OCI-LY1 (cell line): ENCODE measurements at regions not wholly inside any gene's neighbourhood (a gene's known extent, or its start where the extent isn't known, plus 50 kb on each side); places are given as distances from the start of the nearest gene placed in this dataset.
"Not testable (repeated sequence)": the region's sequence is repeated elsewhere in the genome, so short reads cannot be mapped to it uniquely, and the experiment has no call there.

Source experiments
- H2AFZ ChIP-seq: fragments of 200-600 bp; sonication (generic), shearing (Covaris generic); 2 replicates; pipeline ENCODE4 v1.6.0; 2014; ENCODE audit warnings: antibody characterized with exemption, mild to moderate bottlenecking, low read length
- H3F3A ChIP-seq: fragments of 200-600 bp; sonication (generic), shearing (Covaris generic); 2 replicates; pipeline ENCODE4 v1.6.0; 2014; ENCODE audit warnings: mild to moderate bottlenecking, antibody characterized with exemption, low read length, moderate library complexity; ENCODE audit not compliant: insufficient read depth
- H3K27ac ChIP-seq: fragments of 200-600 bp; sonication (generic); 2 replicates; pipeline ENCODE4 v1.5.1; 2014; ENCODE audit warnings: low read length, mixed run types, mild to moderate bottlenecking, low read depth; ENCODE audit not compliant: poor library complexity, severe bottlenecking
- H3K27me3 ChIP-seq: fragments of 200-600 bp; sonication (generic); 2 replicates; pipeline ENCODE4 v1.6.0; 2014; ENCODE audit warnings: antibody characterized with exemption, mild to moderate bottlenecking, low read length, moderate library complexity; ENCODE audit not compliant: insufficient read depth
- H3K36me3 ChIP-seq: fragments of 200-600 bp; sonication (generic); 2 replicates; pipeline ENCODE4 v1.6.1; 2014; ENCODE audit warnings: mild to moderate bottlenecking, antibody characterized with exemption, low read length, moderate library complexity, mixed read lengths; ENCODE audit not compliant: insufficient read depth
- H3K4me1 ChIP-seq: fragments of 200-600 bp; sonication (generic); 2 replicates; pipeline ENCODE4 v1.5.1; 2014; ENCODE audit warnings: mild to moderate bottlenecking, low read length, moderate library complexity; ENCODE audit not compliant: insufficient read depth, severe bottlenecking
- H3K4me2 ChIP-seq: fragments of 200-600 bp; sonication (generic), shearing (Covaris generic); 2 replicates; pipeline ENCODE4 v1.6.1; 2014; ENCODE audit warnings: low read length
- H3K4me3 ChIP-seq: fragments of 200-600 bp; sonication (generic); 2 replicates; pipeline ENCODE4 v1.5.1; 2014; ENCODE audit warnings: low read length, low read depth, mild to moderate bottlenecking, mixed read lengths; ENCODE audit not compliant: poor library complexity, severe bottlenecking
- H3K79me2 ChIP-seq: fragments of 200-600 bp; shearing (Covaris generic); 2 replicates; pipeline ENCODE4 v1.6.1; 2016; ENCODE audit warnings: mixed run types, low read length, mixed read lengths; ENCODE audit not compliant: insufficient read depth
- H3K9ac ChIP-seq: fragments of 200-600 bp; sonication (generic), shearing (Covaris generic); 2 replicates; pipeline ENCODE4 v1.6.1; 2014; ENCODE audit warnings: mild to moderate bottlenecking, low read length, mixed read lengths
- H3K9me2 ChIP-seq: fragments of 200-600 bp; sonication (generic), shearing (Covaris generic); 2 replicates; pipeline ENCODE4 v1.6.1; 2014; ENCODE audit warnings: low read depth, mild to moderate bottlenecking, low read length, mixed read lengths
- H3K9me3 ChIP-seq: fragments of 200-600 bp; shearing (Covaris generic); 2 replicates; pipeline ENCODE4 v1.6.1; 2014; ENCODE audit warnings: low read length, mixed read lengths
- H4K20me1 ChIP-seq: fragments of 200-600 bp; sonication (generic), shearing (Covaris generic); 2 replicates; pipeline ENCODE4 v1.6.0; 2016; ENCODE audit warnings: mild to moderate bottlenecking, low read length; ENCODE audit not compliant: insufficient read depth
- CTCF ChIP-seq: fragments of 200-600 bp; sonication (generic), shearing (Covaris generic); IDR thresholded peaks from 2 replicates; pipeline ENCODE4 v1.5.1; 2017; ENCODE audit warnings: mild to moderate bottlenecking, antibody characterized with exemption, low read length, moderate library complexity, mixed read lengths
- EZH2 ChIP-seq: fragments of 200-600 bp; sonication (generic), shearing (Covaris generic); IDR thresholded peaks from 2 replicates; pipeline ENCODE4 v1.8.0; 2017; ENCODE audit warnings: borderline replicate concordance, mixed run types, mild to moderate bottlenecking, antibody characterized with exemption, low read length, moderate library complexity, mixed read lengths

GRCh38 chr9:82883436-82883835 is 179.5 kb downstream of the RASEF start:
- Histone ChIP-seq H2AFZ (no peak overlapping the region), H3F3A (no peaks in the 10 kb centered on the region), H3K27me3 (no peaks in the 10 kb centered on the region), H3K9me3 (no peaks in the 10 kb centered on the region), H3K36me3 (no peaks in the 10 kb centered on the region), H4K20me1 (no peaks in the 10 kb centered on the region), H3K4me3 (no peak overlapping the region), H3K4me2 (no peak overlapping the region), H3K9ac (no peak overlapping the region), H3K4me1 (no peaks in the 10 kb centered on the region), H3K27ac (no peak overlapping the region), H3K9me2 (no peaks in the 10 kb centered on the region), H3K79me2 (no peaks in the 10 kb centered on the region)
- TF ChIP-seq EZH2 (no peak), CTCF (no peak)

DNA sequence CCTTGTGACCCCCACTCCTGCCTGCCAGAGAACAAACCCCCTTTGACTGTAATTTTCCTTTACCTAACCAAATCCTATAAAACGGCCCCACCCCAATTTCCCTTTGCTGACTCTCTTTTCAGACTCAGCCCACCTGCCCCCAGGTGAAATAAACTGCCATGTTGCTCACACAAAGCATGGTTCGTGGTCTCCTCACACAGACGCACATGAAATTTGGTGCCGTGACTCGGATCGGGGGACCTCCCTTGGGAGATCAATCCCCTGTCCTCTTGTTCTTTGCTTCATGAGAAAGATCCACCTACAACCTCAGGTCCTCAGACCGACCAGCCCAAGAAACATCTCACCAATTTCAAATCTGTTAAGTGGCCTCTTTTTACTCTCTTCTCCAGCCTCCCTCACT is 179.0 kb downstream of the RASEF start:
- H3K27me3 ChIP-seq, H3K4me1 ChIP-seq, H3K4me2 ChIP-seq, H3K79me2 ChIP-seq, H3K9ac ChIP-seq, H3K4me3 ChIP-seq, H3K9me2 ChIP-seq, H3K9me3 ChIP-seq, H3K27ac ChIP-seq, H3F3A ChIP-seq, H4K20me1 ChIP-seq, H3K36me3 ChIP-seq, H2AFZ ChIP-seq: not testable (repeated sequence)

DNA sequence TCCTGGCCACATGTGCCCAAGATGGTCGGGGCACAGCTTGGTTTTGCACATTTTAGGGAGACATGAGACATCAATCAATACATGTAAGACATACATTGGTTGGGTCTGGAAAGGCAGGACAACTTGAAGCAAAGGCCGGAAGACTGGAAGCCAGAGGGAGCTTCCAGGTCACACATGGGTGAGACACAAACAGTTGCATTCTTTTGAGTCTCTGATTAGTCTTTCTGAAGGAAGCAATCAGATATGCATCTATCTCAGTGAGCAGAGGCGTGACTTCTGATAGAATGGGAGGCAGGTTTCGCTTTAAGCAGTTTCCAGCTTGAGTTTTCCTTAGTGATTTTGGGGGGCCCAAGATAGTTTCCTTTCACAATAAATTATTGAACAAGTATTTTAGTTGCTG is 172.5 kb downstream of the RASEF start:
- Histone ChIP-seq H3K27me3 (no peaks in the 10 kb centered on the region), H3K36me3 (no peaks in the 10 kb centered on the region), H3F3A (no peaks in the 10 kb centered on the region), H3K4me1 (no peaks in the 10 kb centered on the region), H3K79me2 (no peaks in the 10 kb centered on the region), H3K9ac (no peak overlapping the region), H3K9me3 (no peaks in the 10 kb centered on the region), H4K20me1 (no peaks in the 10 kb centered on the region), H3K9me2 (no peaks in the 10 kb centered on the region), H2AFZ (no peak overlapping the region), H3K4me2 (no peak overlapping the region), H3K4me3 (no peak overlapping the region), H3K27ac (no peak overlapping the region)
- TF ChIP-seq CTCF (no peak), EZH2 (no peak)

DNA sequence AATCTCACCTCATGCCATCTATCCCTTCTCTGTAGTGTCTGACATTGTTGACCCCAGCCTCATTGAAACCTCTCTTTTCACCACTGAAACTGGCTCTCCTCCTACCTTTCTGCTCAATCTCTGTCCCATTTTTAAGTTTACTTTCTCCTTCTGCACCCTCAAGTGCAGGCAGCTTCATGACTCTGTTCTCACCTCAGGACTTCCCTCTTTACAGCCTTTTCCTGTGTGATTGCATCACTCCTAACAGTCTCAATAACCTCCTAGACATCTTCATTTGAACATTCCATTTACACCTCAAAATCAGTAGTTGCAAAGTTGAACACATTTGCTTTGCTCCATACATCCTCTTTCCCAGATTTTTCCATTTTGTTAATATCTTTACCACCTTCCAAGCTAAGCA is 172.1 kb downstream of the RASEF start:
- H4K20me1 ChIP-seq, result no peaks in the 10 kb centered on the region
- H3K36me3 ChIP-seq, result no peaks in the 10 kb centered on the region
- no peak overlapping the region for H3K4me3 ChIP-seq
- H3F3A ChIP-seq, result no peaks in the 10 kb centered on the region
- H3K27ac ChIP-seq, result no peak overlapping the region
- no peaks in the 10 kb centered on the region for H3K4me1 ChIP-seq
- H3K27me3 ChIP-seq, result no peaks in the 10 kb centered on the region
- no peaks in the 10 kb centered on the region for H3K9me2 ChIP-seq
- TF ChIP-seq EZH2 (no peak), CTCF (no peak)
- H3K9ac ChIP-seq, result no peak overlapping the region
- H3K79me2 ChIP-seq, result no peaks in the 10 kb centered on the region
- no peak overlapping the region for H2AFZ ChIP-seq
- no peak overlapping the region for H3K4me2 ChIP-seq
- H3K9me3 ChIP-seq, result no peaks in the 10 kb centered on the region
